K562 (cell line): ENCODE measurements at regions not wholly inside any gene's neighbourhood (a gene's known extent, or its start where the extent isn't known, plus 50 kb on each side); places are given as distances from the start of the nearest gene placed in this dataset.

Experiments used
- ATAC-seq: fragments of 200-7000 bp; cut with Tn5 transposase; 3 replicates; pipeline ENCODE4 v1.9.1; 2020; ENCODE audit warnings: moderate library complexity
- BruUV-seq: library from RNA; stranded (reverse); fragments of 400-500 nt; replicated peaks from 2 replicates; lab custom pipeline; 2021; lab: Mats Ljungman, UMichigan
- CTCF ChIA-PET: fragments of 300-600 bp; formaldehyde crosslinking; extraction: SDS; loops from one replicate; lab custom pipeline; 2021; ENCODE audit warnings: low intra/inter-chr PET ratio; lab: Yijun Ruan, JAX
- POLR2A ChIA-PET: fragments of 300-600, 350-650 bp; sonication (Branson Sonifier 250); formaldehyde crosslinking; extraction: SDS; loops from one replicate; lab custom pipeline; 2021; ENCODE audit warnings: antibody characterized with exemption, inconsistent platforms; lab: Yijun Ruan, JAX
- DNase-seq, 4 experiments: peaks; one replicate each; pipeline versions ENCODE4 v3.0.0 to v3.0.0-alpha.2; 2011 to 2018; ENCODE audit warnings: low spot score in 3 of 4, mixed read lengths in 3 of 4; ENCODE audit errors: extremely low read depth in 1 of 4
- FAIRE-seq: peaks from 2 replicates; lab custom pipeline; 2011; peaks lifted over from hg19 to GRCh38; lab: Jason Lieb, UNC
- H2AFZ ChIP-seq: 2 replicates; pipeline ENCODE4 v1.6.0; 2011; ENCODE audit warnings: low read depth, low read length, control low read depth, inconsistent platforms
- H3K27ac ChIP-seq: fragments of 200-600 bp; 3 replicates; pipeline ENCODE4 v1.8.0; 2011; ENCODE audit warnings: low read depth, mild to moderate bottlenecking, control low read depth, inconsistent platforms, low read length, moderate library complexity, mixed read lengths; ENCODE audit errors: extremely low read depth
- H3K27me3 ChIP-seq, 2 experiments: fragments of 300-600 bp in 1 of 2; 2 replicates in 1 of 2; 3 replicates in 1 of 2; pipeline versions ENCODE4 v1.6.0 to v1.8.0; 2011; ENCODE audit warnings: inconsistent platforms in 2 of 2, low read length in 2 of 2, mild to moderate bottlenecking in 1 of 2, mixed read lengths in 1 of 2, moderate library complexity in 1 of 2; ENCODE audit not compliant: control insufficient read depth in 2 of 2, insufficient read depth in 2 of 2
- H3K36me3 ChIP-seq: fragments of 300-600 bp; 3 replicates; pipeline ENCODE4 v1.8.0; 2011; ENCODE audit warnings: mild to moderate bottlenecking, low read length, inconsistent platforms; ENCODE audit not compliant: control insufficient read depth, insufficient read depth
- H3K4me1 ChIP-seq, 2 experiments: fragments of 200-600 bp in 1 of 2; replicated peaks in 1 of 2; 2 replicates in 1 of 2; 3 replicates in 1 of 2; pipeline versions ENCODE4 v1.5.1 to v1.8.0; 2011; ENCODE audit warnings: inconsistent platforms in 2 of 2, low read length in 2 of 2, mild to moderate bottlenecking in 1 of 2, mixed read lengths in 1 of 2, moderate library complexity in 1 of 2; ENCODE audit not compliant: control insufficient read depth in 2 of 2, insufficient read depth in 2 of 2
- H3K4me2 ChIP-seq: 2 replicates; pipeline ENCODE4 v1.6.1; 2011; ENCODE audit warnings: low read length, control low read depth, inconsistent platforms, mixed read lengths; ENCODE audit not compliant: insufficient read depth
- H3K4me3 ChIP-seq: fragments of 200-600 bp; sonication (generic), shearing (Covaris generic); 2 replicates; pipeline ENCODE4 v1.5.1; 2016; ENCODE audit warnings: control low read depth, inconsistent platforms
- H3K79me2 ChIP-seq: fragments of 200-600 bp; 3 replicates; pipeline ENCODE4 v1.8.0; 2011; ENCODE audit warnings: low read length, inconsistent platforms; ENCODE audit not compliant: control insufficient read depth, insufficient read depth
- H3K9ac ChIP-seq, 2 experiments: 2 replicates each; pipeline versions ENCODE4 v1.6.0 to v1.6.1; 2011; ENCODE audit warnings: low read depth in 2 of 2, low read length in 2 of 2, control low read depth in 1 of 2, inconsistent platforms in 1 of 2, mild to moderate bottlenecking in 1 of 2, mixed read lengths in 1 of 2; ENCODE audit not compliant: insufficient read depth in 1 of 2
- H3K9me1 ChIP-seq: one replicate; pipeline ENCODE4 v1.6.0; 2011; ENCODE audit warnings: inconsistent platforms, mild to moderate bottlenecking, low read length, moderate library complexity; ENCODE audit not compliant: control insufficient read depth, insufficient read depth
- H3K9me3 ChIP-seq: replicated peaks from 2 replicates; pipeline ENCODE4 v1.5.1; 2011; ENCODE audit warnings: low read depth, low read length, inconsistent platforms; ENCODE audit not compliant: control insufficient read depth, insufficient read depth
- H4K20me1 ChIP-seq: replicated peaks from 2 replicates; pipeline ENCODE4 v1.6.1; 2011; ENCODE audit warnings: low read length, inconsistent platforms, mixed read lengths; ENCODE audit not compliant: control insufficient read depth, insufficient read depth
- BMI1 ChIP-seq: fragments of 150-350 bp; IDR thresholded peaks from 2 replicates; pipeline ENCODE4 v1.6.1; 2014; ENCODE audit warnings: low read length
- CTCF ChIP-seq, 3 experiments: IDR thresholded peaks in 2 of 3; conservative IDR thresholded peaks in 1 of 3; 2 replicates each; pipeline ENCODE4 v1.5.1; 2011 to 2012; ENCODE audit warnings: low read length in 3 of 3, mild to moderate bottlenecking in 3 of 3, control low read depth in 2 of 3, improper control_type of control experiment in 1 of 3, inconsistent platforms in 1 of 3, low read depth in 1 of 3, mixed read lengths in 1 of 3, moderate library complexity in 1 of 3; ENCODE audit not compliant: insufficient read depth in 2 of 3
- CTCFL ChIP-seq: IDR thresholded peaks from 2 replicates; pipeline ENCODE4 v1.6.1; 2011; ENCODE audit warnings: borderline replicate concordance, low read depth, mild to moderate bottlenecking, moderate library complexity, low read length; ENCODE audit not compliant: insufficient read depth, poor library complexity, severe bottlenecking
- DIDO1 ChIP-seq: fragments of 450-650 bp; IDR thresholded peaks from 2 replicates; pipeline ENCODE4 v1.6.1; 2016; ENCODE audit warnings: low read depth, missing biosample characterization, missing genetic modification characterization
- LEF1 ChIP-seq: fragments of 450-650 bp; IDR thresholded peaks from 2 replicates; pipeline ENCODE4 v1.6.1; 2016; ENCODE audit warnings: mild to moderate bottlenecking
- MED1 ChIP-seq: sonication (generic); formaldehyde crosslinking; IDR thresholded peaks from 2 replicates; pipeline ENCODE4 v1.8.1; 2023; ENCODE audit warnings: missing genetic modification reagents, borderline replicate concordance
- NCOA2 ChIP-seq, 2 experiments: fragments of 450-650 bp; IDR thresholded peaks; 2 replicates each; pipeline ENCODE4 v1.6.1; 2018; ENCODE audit warnings: mild to moderate bottlenecking in 2 of 2, moderate library complexity in 1 of 2; ENCODE audit not compliant: partially characterized antibody in 2 of 2
- NRF1 ChIP-seq, 2 experiments: fragments of 450-650 bp; IDR thresholded peaks in 1 of 2; conservative IDR thresholded peaks in 1 of 2; 2 replicates each; pipeline ENCODE4 v1.6.1; 2014; ENCODE audit warnings: mild to moderate bottlenecking in 2 of 2
- PREB ChIP-seq: sonication (generic); formaldehyde crosslinking; IDR thresholded peaks from 2 replicates; pipeline ENCODE4 v1.8.1; 2023; ENCODE audit warnings: mild to moderate bottlenecking, missing genetic modification reagents
- STAT5B ChIP-seq: fragments of 250-450 bp; sonication (Bioruptor Pico); IDR thresholded peaks from 2 replicates; pipeline ENCODE4 v1.8.0; 2021; ENCODE audit warnings: mild to moderate bottlenecking, inconsistent platforms
- TCF3 ChIP-seq: sonication (generic); formaldehyde crosslinking; IDR thresholded peaks from 2 replicates; pipeline ENCODE4 v1.4.0; 2020; ENCODE audit warnings: mild to moderate bottlenecking, missing genetic modification reagents
- TFE3 ChIP-seq: fragments of 450-650 bp; formaldehyde crosslinking; IDR thresholded peaks from 2 replicates; pipeline ENCODE4 v1.4.0; 2020; ENCODE audit warnings: mild to moderate bottlenecking, mixed read lengths
- ZBTB5 ChIP-seq: fragments of 450-650 bp; IDR thresholded peaks from 2 replicates; pipeline ENCODE4 v1.6.1; 2017; ENCODE audit warnings: antibody characterized with exemption
- ZNF408 ChIP-seq: fragments of 250-450 bp; sonication (Bioruptor Pico); IDR thresholded peaks from 2 replicates; pipeline ENCODE4 v1.4.0; 2020; ENCODE audit warnings: low read depth, mild to moderate bottlenecking, moderate library complexity
- ZNF717 ChIP-seq: fragments of 250-450 bp; sonication (Bioruptor Pico); IDR thresholded peaks from 2 replicates; pipeline ENCODE4 v1.5.0; 2021
- WGBS: fragments of 100-300 bp; shearing (Covaris generic); methylation state at CpG from one replicate; pipeline ENCODE4 v1.1.6; 2016; ENCODE audit warnings: low coverage, mixed read lengths; ENCODE audit not compliant: insufficient coverage; ENCODE audit errors: missing lambda C conversion rate; 5-methylcytosine and 5-hydroxymethylcytosine counted together
- in situ Hi-C: fragments of 300-500 bp; cut with MboI; formaldehyde crosslinking; loops from 4 replicates; pipeline ENCODE4 v1.15.0; 2018; ENCODE audit warnings: inconsistent platforms, mixed read lengths
- intact Hi-C: fragments of 100-400 bp; cut with micrococcal nuclease; formaldehyde crosslinking; loops from 2 replicates; pipeline ENCODE4 v1.14.2; 2022

- ChIA-PET CTCF (no interaction called here), POLR2A (no interaction called here)
- Histone ChIP-seq H3K9me1 (no peaks in the 10 kb centered on the region), H3K4me3 (no peak overlapping the region), H3K27me3 (no peaks in the 10 kb centered on the region), H3K4me2 (no peak overlapping the region), H2AFZ (no peak overlapping the region), H3K79me2 (no peaks in the 10 kb centered on the region), H3K27ac (no peak overlapping the region), H3K4me1 (no peaks in the 10 kb centered on the region), H3K36me3 (no peaks in the 10 kb centered on the region), H3K9ac (no peak overlapping the region), H4K20me1 (no peaks in the 10 kb centered on the region), H3K9me3 (no peaks in the 10 kb centered on the region)
- ATAC-seq (no peak), FAIRE-seq (no peak), DNase-seq (no peak)
- WGBS: 1% methylated on average over 5 of the region's 5 CpGs
- intact Hi-C loops (no loop called here), in situ Hi-C loops (no loop called here)
- BruUV-seq: no TSS peak
- TF ChIP-seq TFE3 (CRISPR knock-in tag) (no peak), BMI1 (no peak), LEF1 (no peak), ZNF717 (CRISPR knock-in tag) (no peak), CTCF (IDR thresholded peaks at IDR 0.05 in 2 of 3, conservative IDR thresholded peaks at IDR 0.05 in 1 of 3; ENCODE audit: insufficient read depth in 2 of 3, low read depth in 1 of 3, low read length in 3 of 3) (no peak), ZNF408 (CRISPR knock-in tag) (no peak), CTCFL (no peak), MED1 (no peak), TCF3 (CRISPR knock-in tag) (no peak), DIDO1 (tag) (no peak), NCOA2 (IDR thresholded peaks at IDR 0.05; ENCODE audit: partially characterized antibody in 2 of 2) (no peak), PREB (CRISPR knock-in tag) (no peak), STAT5B (CRISPR knock-in tag) (no peak), NRF1 (conservative IDR thresholded peaks at IDR 0.05 in 1 of 2, IDR thresholded peaks at IDR 0.05 in 1 of 2) (no peak), ZBTB5 (no peak)
These were observed 236.5 kb downstream of the TTLL7 start for GRCh38 chr1:83762416-83762815.
